ENCODE measurements at regions not wholly inside any gene's neighbourhood (a gene's known extent, or its start where the extent isn't known, plus 50 kb on each side); places are given as distances from the start of the nearest gene placed in this dataset.

DNA sequence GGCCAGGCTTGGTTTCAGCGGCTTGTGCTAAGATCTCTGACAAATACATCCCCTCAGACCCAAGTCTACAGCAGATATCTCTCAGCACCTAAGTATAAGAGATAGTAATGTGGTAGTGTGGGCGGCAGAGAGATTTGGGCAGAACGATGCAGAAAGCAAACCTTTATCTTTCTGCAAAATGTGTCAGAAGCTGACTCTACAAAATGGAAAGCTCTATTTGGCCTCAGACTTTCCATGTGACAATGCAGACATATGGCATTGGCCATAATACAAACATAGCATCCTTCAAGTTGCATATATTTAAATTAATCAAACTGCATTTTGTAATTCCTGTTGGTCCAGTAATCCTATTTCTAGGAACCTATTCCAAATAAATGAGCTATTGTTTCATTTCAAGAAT is 102.5 kb upstream of the RAI14 start:
- Histone ChIP-seq H3F3A (ENCODE audit: insufficient read depth, low read depth) (no peaks in the 10 kb centered on the region), H2AFZ (no peak overlapping the region), H3K27me3 (ENCODE audit: insufficient read depth, low read depth) (no peaks in the 10 kb centered on the region), H3K27ac (no peak overlapping the region), H3K4me2 (no peak overlapping the region), H4K20me1 (ENCODE audit: insufficient read depth) (no peaks in the 10 kb centered on the region), H3K36me3 (ENCODE audit: low read depth) (no peaks in the 10 kb centered on the region), H3K9me2 (ENCODE audit: insufficient read depth) (0 out of 2 replicates have a peak, but pooled peaks cover 5% of the 10 kb centered on the region), H3K4me1 (replicated peaks; ENCODE audit: insufficient read depth) (no peaks in the 10 kb centered on the region), H3K79me2 (ENCODE audit: low read depth) (no peaks in the 10 kb centered on the region), H3K9me3 (ENCODE audit: insufficient read depth, low read depth) (no peaks in the 10 kb centered on the region), H3K4me3 (no peak overlapping the region)
- ChIA-PET POLR2A (ENCODE audit: unreplicated experiment) (interaction anchor here (0.6 kb wide), 1 partner anchor 354 kb away, joined by 4 read pairs; no protein-coding TSS in a partner anchor), CTCF (no interaction called here)
- DNase-seq, result no peak
- BruUV-seq (replicated peaks), result no TSS peak
- TF ChIP-seq EZH2 (IDR thresholded peaks at IDR 0.05; ENCODE audit: low read depth), result no peak
- TF ChIP-seq, protein P1, sequence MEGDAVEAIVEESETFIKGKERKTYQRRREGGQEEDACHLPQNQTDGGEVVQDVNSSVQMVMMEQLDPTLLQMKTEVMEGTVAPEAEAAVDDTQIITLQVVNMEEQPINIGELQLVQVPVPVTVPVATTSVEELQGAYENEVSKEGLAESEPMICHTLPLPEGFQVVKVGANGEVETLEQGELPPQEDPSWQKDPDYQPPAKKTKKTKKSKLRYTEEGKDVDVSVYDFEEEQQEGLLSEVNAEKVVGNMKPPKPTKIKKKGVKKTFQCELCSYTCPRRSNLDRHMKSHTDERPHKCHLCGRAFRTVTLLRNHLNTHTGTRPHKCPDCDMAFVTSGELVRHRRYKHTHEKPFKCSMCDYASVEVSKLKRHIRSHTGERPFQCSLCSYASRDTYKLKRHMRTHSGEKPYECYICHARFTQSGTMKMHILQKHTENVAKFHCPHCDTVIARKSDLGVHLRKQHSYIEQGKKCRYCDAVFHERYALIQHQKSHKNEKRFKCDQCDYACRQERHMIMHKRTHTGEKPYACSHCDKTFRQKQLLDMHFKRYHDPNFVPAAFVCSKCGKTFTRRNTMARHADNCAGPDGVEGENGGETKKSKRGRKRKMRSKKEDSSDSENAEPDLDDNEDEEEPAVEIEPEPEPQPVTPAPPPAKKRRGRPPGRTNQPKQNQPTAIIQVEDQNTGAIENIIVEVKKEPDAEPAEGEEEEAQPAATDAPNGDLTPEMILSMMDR (conservative IDR thresholded peaks at IDR 0.05), result no peak
- intact Hi-C loops (cut with micrococcal nuclease; ENCODE audit: unreplicated experiment), result no loop called here

DNA sequence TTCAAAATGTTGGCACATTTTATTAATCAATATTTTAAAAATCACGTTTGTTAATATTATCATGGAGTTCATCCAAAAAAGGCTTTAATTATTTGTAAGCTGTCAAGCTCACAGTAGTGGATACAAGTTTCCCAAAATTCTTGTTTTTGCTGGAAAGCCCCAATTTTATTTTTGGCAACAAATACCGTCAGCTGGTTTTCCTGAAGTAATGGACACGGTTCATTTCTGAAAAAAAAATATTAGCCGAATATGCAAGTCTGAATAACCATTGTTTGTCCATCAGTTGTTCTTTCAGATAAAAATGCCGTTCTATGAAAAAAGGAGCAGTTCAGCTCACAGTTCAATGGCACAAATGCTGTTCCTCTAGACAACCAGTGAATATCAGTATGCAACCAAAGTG is 101.5 kb upstream of the RAI14 start:
- H2AFZ ChIP-seq, result no peak overlapping the region
- H3K27me3 ChIP-seq (ENCODE audit: insufficient read depth, low read depth), result no peaks in the 10 kb centered on the region
- intact Hi-C loops (cut with micrococcal nuclease; ENCODE audit: unreplicated experiment), result no loop called here
- no peaks in the 10 kb centered on the region for H3F3A ChIP-seq (ENCODE audit: insufficient read depth, low read depth)
- ChIA-PET POLR2A (ENCODE audit: unreplicated experiment) (no interaction called here), CTCF (no interaction called here)
- TF ChIP-seq, protein P1 (conservative IDR thresholded peaks at IDR 0.05), result no peak
- no peak for TF ChIP-seq EZH2 (IDR thresholded peaks at IDR 0.05; ENCODE audit: low read depth)
- H3K79me2 ChIP-seq (ENCODE audit: low read depth), result no peaks in the 10 kb centered on the region
- 0 out of 2 replicates have a peak, but pooled peaks cover 5% of the 10 kb centered on the region for H3K9me2 ChIP-seq (ENCODE audit: insufficient read depth)
- no peak overlapping the region for H3K27ac ChIP-seq
- no peaks in the 10 kb centered on the region for H3K9me3 ChIP-seq (ENCODE audit: insufficient read depth, low read depth)
- H3K4me2 ChIP-seq, result no peak overlapping the region
- H4K20me1 ChIP-seq (ENCODE audit: insufficient read depth), result no peaks in the 10 kb centered on the region
- BruUV-seq (replicated peaks), result no TSS peak
- no peaks in the 10 kb centered on the region for H3K4me1 ChIP-seq (replicated peaks; ENCODE audit: insufficient read depth)
- H3K36me3 ChIP-seq (ENCODE audit: low read depth), result no peaks in the 10 kb centered on the region
- no peak for DNase-seq
- H3K4me3 ChIP-seq, result no peak overlapping the region

DNA sequence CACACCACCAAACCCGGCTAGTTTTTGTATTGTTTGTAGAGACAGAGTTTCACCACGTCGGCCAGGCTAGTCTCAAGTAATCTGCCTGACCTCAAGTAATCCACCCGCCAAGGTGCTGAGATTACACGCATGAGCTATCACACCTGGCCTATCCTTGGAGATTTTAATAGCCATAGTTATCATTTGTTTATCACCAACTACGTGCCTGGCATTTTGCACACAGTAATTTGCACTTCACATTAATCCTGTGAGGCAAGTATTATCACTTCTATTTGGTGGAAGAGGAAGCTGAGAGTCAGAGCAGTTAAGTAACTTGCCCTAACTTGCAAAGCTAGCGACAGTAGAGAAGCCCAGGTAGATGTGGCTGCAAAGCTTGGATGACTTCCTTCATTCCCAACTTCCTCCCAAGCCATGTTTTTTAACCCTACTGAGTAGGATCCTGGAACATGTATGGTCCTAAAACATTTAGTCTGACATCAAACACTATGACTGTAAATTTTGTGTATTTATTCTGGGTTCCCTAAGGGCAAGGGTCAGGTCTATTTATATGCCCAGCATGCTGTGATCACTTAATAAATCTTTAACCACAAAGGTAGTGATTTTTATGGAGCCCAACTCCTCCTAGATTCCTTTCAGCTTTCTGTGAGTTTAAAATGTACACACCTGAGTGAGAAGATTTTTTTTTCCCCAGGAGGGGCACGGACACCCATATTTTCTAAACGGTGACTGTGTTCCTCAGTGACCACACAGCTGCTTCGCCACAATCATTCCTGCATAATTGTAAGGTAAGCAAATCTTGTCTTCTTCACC is 100.2 kb upstream of the RAI14 start:
- ChIA-PET POLR2A (ENCODE audit: unreplicated experiment) (interaction anchor here (0.9 kb wide), 1 partner anchor 73 kb away, joined by 7 read pairs; no protein-coding TSS in a partner anchor), CTCF (interaction anchor here (0.6 kb wide), 1 partner anchor 273 kb away, joined by 3 read pairs; no protein-coding TSS in a partner anchor)
- Histone ChIP-seq H3K4me3 (no peak overlapping the region), H3K4me1 (replicated peaks; ENCODE audit: insufficient read depth) (no peaks in the 10 kb centered on the region), H3K36me3 (ENCODE audit: low read depth) (no peaks in the 10 kb centered on the region), H4K20me1 (ENCODE audit: insufficient read depth) (no peaks in the 10 kb centered on the region), H3K9me2 (ENCODE audit: insufficient read depth) (0 out of 2 replicates have a peak, but pooled peaks cover 5% of the 10 kb centered on the region), H3K79me2 (ENCODE audit: low read depth) (no peaks in the 10 kb centered on the region), H3K27me3 (ENCODE audit: insufficient read depth, low read depth) (no peaks in the 10 kb centered on the region), H3F3A (ENCODE audit: insufficient read depth, low read depth) (no peaks in the 10 kb centered on the region), H2AFZ (no peak overlapping the region), H3K9me3 (ENCODE audit: insufficient read depth, low read depth) (no peaks in the 10 kb centered on the region), H3K4me2 (no peak overlapping the region), H3K27ac (no peak overlapping the region)
- TF ChIP-seq, protein P1 (conservative IDR thresholded peaks at IDR 0.05), result no peak
- no peak for TF ChIP-seq EZH2 (IDR thresholded peaks at IDR 0.05; ENCODE audit: low read depth)
- intact Hi-C loops (cut with micrococcal nuclease; ENCODE audit: unreplicated experiment), result no loop called here
- BruUV-seq (replicated peaks), result no TSS peak
- DNase-seq, result no peak

Data from PC-9 (cell line).